ENCODE measurements at regions not wholly inside any gene's neighbourhood (a gene's known extent, or its start where the extent isn't known, plus 50 kb on each side); places are given as distances from the start of the nearest gene placed in this dataset.

DNA sequence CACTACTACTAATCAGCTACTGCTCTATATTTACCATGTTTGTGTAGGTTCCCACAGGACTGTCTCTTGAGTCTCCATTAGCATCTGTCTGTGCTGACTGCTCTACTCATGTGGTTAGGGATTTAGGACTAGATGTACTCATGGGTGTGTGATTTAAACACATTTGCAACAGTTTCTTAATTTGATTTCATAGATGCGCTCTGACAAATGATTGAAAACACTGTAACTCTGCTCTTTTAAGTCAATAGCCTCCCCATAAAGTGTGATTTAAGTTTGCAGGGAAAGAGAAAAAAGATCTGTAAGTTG lies 809.3 kb downstream of the NCAM2 start:
- no peak for ATAC-seq
- CTCF ChIA-PET: no interaction called here

More for the DNA sequence above, 809.3 kb downstream of the NCAM2 start:
- peaks cover 4% of the 10 kb centered on the region for H3K4me1 Mint-ChIP-seq
- POLR2A ChIA-PET: no interaction called here
- no peak for DNase-seq (ENCODE audit: low spot score)
- no peak overlapping the region for H3K27ac Mint-ChIP-seq
- H3K27me3 Mint-ChIP-seq (ENCODE audit: low read depth): no peaks in the 10 kb centered on the region; the same call in 1 of the 2 replicates
- no peaks in the 10 kb centered on the region for H3K36me3 Mint-ChIP-seq
- peaks cover 13% of the 10 kb centered on the region for H3K9me3 Mint-ChIP-seq
- H3K4me3 Mint-ChIP-seq: no peak overlapping the region
- TF ChIP-seq JAZF1 (CRISPR knock-in tag; IDR thresholded peaks at IDR 0.05): no peak
- TF ChIP-seq, protein P1, sequence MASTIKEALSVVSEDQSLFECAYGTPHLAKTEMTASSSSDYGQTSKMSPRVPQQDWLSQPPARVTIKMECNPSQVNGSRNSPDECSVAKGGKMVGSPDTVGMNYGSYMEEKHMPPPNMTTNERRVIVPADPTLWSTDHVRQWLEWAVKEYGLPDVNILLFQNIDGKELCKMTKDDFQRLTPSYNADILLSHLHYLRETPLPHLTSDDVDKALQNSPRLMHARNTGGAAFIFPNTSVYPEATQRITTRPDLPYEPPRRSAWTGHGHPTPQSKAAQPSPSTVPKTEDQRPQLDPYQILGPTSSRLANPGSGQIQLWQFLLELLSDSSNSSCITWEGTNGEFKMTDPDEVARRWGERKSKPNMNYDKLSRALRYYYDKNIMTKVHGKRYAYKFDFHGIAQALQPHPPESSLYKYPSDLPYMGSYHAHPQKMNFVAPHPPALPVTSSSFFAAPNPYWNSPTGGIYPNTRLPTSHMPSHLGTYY (CRISPR knock-in tag; IDR thresholded peaks at IDR 0.05): no peak
- no peak for TF ChIP-seq USF1 (CRISPR knock-in tag; IDR thresholded peaks at IDR 0.05)
- TF ChIP-seq KAT7 (CRISPR knock-in tag; IDR thresholded peaks at IDR 0.05; ENCODE audit: borderline replicate concordance): no peak
- TF ChIP-seq, protein P2, sequence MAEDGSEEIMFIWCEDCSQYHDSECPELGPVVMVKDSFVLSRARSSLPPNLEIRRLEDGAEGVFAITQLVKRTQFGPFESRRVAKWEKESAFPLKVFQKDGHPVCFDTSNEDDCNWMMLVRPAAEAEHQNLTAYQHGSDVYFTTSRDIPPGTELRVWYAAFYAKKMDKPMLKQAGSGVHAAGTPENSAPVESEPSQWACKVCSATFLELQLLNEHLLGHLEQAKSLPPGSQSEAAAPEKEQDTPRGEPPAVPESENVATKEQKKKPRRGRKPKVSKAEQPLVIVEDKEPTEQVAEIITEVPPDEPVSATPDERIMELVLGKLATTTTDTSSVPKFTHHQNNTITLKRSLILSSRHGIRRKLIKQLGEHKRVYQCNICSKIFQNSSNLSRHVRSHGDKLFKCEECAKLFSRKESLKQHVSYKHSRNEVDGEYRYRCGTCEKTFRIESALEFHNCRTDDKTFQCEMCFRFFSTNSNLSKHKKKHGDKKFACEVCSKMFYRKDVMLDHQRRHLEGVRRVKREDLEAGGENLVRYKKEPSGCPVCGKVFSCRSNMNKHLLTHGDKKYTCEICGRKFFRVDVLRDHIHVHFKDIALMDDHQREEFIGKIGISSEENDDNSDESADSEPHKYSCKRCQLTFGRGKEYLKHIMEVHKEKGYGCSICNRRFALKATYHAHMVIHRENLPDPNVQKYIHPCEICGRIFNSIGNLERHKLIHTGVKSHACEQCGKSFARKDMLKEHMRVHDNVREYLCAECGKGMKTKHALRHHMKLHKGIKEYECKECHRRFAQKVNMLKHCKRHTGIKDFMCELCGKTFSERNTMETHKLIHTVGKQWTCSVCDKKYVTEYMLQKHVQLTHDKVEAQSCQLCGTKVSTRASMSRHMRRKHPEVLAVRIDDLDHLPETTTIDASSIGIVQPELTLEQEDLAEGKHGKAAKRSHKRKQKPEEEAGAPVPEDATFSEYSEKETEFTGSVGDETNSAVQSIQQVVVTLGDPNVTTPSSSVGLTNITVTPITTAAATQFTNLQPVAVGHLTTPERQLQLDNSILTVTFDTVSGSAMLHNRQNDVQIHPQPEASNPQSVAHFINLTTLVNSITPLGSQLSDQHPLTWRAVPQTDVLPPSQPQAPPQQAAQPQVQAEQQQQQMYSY (CRISPR knock-in tag; IDR thresholded peaks at IDR 0.05): no peak
- TF ChIP-seq, protein P3, sequence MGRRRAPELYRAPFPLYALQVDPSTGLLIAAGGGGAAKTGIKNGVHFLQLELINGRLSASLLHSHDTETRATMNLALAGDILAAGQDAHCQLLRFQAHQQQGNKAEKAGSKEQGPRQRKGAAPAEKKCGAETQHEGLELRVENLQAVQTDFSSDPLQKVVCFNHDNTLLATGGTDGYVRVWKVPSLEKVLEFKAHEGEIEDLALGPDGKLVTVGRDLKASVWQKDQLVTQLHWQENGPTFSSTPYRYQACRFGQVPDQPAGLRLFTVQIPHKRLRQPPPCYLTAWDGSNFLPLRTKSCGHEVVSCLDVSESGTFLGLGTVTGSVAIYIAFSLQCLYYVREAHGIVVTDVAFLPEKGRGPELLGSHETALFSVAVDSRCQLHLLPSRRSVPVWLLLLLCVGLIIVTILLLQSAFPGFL (CRISPR knock-in tag; IDR thresholded peaks at IDR 0.05; ENCODE audit: borderline replicate concordance): no peak
- TF ChIP-seq MAX (CRISPR knock-in tag; IDR thresholded peaks at IDR 0.05): no peak
- TF ChIP-seq FOXP1 (CRISPR knock-in tag; IDR thresholded peaks at IDR 0.05; ENCODE audit: borderline replicate concordance): no peak
- no peak for TF ChIP-seq RELA (CRISPR knock-in tag; IDR thresholded peaks at IDR 0.05; ENCODE audit: borderline replicate concordance)
- TF ChIP-seq, protein P4, sequence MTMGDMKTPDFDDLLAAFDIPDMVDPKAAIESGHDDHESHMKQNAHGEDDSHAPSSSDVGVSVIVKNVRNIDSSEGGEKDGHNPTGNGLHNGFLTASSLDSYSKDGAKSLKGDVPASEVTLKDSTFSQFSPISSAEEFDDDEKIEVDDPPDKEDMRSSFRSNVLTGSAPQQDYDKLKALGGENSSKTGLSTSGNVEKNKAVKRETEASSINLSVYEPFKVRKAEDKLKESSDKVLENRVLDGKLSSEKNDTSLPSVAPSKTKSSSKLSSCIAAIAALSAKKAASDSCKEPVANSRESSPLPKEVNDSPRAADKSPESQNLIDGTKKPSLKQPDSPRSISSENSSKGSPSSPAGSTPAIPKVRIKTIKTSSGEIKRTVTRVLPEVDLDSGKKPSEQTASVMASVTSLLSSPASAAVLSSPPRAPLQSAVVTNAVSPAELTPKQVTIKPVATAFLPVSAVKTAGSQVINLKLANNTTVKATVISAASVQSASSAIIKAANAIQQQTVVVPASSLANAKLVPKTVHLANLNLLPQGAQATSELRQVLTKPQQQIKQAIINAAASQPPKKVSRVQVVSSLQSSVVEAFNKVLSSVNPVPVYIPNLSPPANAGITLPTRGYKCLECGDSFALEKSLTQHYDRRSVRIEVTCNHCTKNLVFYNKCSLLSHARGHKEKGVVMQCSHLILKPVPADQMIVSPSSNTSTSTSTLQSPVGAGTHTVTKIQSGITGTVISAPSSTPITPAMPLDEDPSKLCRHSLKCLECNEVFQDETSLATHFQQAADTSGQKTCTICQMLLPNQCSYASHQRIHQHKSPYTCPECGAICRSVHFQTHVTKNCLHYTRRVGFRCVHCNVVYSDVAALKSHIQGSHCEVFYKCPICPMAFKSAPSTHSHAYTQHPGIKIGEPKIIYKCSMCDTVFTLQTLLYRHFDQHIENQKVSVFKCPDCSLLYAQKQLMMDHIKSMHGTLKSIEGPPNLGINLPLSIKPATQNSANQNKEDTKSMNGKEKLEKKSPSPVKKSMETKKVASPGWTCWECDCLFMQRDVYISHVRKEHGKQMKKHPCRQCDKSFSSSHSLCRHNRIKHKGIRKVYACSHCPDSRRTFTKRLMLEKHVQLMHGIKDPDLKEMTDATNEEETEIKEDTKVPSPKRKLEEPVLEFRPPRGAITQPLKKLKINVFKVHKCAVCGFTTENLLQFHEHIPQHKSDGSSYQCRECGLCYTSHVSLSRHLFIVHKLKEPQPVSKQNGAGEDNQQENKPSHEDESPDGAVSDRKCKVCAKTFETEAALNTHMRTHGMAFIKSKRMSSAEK (CRISPR knock-in tag; IDR thresholded peaks at IDR 0.05; ENCODE audit: borderline replicate concordance): no peak
- TF ChIP-seq ZNF121 (CRISPR knock-in tag; IDR thresholded peaks at IDR 0.05): no peak
- no peak for TF ChIP-seq STAT6 (CRISPR knock-in tag; conservative IDR thresholded peaks at IDR 0.05; ENCODE audit: low read depth)
- no peak for TF ChIP-seq NFE2L1 (CRISPR knock-in tag; IDR thresholded peaks at IDR 0.05)
- TF ChIP-seq ZBTB21 (CRISPR knock-in tag; IDR thresholded peaks at IDR 0.05; ENCODE audit: borderline replicate concordance): no peak

Measured in WTC11 (cell line).